GM21526 (cell line): ENCODE measurements at regions not wholly inside any gene's neighbourhood (a gene's known extent, or its start where the extent isn't known, plus 50 kb on each side); places are given as distances from the start of the nearest gene placed in this dataset.

Experiments
- ATAC-seq: cut with Tn5 transposase; IDR thresholded peaks from one replicate; pipeline ENCODE4 v1.9.1; 2021; ENCODE audit warnings: moderate library complexity; ENCODE audit not compliant: unreplicated experiment, low FRiP score

DNA sequence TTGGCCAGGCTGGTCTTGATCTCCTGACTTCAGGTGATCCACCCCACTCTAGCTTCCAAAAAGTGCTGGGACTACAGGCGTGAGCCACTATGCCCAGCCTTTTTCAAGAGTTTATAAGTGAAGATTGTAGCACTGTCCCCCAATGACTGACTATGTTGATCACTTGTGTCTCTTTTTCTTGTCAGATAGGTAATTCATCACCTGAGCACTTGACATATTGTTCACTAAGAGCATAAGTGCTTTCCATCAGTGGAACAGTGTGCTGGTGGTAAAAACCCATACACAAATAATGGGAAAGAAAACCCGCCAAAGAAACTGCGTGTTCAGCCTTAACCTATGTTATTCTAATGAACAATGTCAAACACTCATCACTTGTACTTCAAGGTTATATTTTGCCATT is 414.4 kb upstream of the CDH7 start:
- ATAC-seq, result no peak

DNA sequence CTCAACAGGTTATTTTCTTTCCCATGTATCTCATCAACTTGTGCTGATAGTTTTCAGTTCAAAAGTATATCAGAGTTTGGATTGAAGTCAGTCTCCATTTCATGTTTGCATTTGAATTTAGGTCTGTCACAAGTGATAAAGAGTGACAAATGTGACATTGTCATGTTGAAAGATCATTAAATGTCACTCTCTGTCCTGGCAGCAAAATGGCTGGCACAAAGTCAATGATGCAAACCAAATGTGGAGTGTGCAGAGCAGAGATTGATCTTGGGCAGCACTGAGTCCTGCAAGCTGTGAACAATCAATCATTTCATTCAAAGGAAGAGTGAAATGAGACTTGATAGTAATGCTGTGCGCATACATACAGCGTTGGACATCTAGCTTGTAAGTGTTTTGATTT is 421.8 kb upstream of the CDH7 start:
- no peak for ATAC-seq

GRCh38 chr18:65326805-65327204 is 424.0 kb upstream of the CDH7 start:
- ATAC-seq, result no peak

GRCh38 chr18:65322895-65323294 is 427.9 kb upstream of the CDH7 start:
- ATAC-seq, result no peak

DNA sequence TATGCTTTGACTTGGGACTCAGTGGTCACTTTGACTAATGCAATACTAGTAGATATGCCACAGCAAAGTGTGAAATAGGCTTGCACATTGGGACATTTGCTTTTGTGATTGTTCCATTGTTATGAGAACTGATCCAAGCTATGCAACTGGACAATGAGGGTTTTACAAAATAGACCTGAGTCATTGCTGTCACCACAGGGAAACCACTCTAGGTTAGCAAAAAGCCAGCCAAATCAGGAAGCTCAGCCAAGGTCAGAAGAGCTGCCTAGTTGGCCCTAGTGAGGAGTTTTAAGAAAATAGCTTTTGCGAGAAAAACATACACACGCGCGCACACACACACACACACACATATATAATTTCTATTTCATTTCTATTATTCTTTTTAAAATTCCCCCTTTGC is 452.4 kb upstream of the CDH7 start:
- ATAC-seq, result no peak

- no peak for ATAC-seq
These were observed 461.9 kb upstream of the CDH7 start for GRCh38 chr18:65288908-65289307.

DNA sequence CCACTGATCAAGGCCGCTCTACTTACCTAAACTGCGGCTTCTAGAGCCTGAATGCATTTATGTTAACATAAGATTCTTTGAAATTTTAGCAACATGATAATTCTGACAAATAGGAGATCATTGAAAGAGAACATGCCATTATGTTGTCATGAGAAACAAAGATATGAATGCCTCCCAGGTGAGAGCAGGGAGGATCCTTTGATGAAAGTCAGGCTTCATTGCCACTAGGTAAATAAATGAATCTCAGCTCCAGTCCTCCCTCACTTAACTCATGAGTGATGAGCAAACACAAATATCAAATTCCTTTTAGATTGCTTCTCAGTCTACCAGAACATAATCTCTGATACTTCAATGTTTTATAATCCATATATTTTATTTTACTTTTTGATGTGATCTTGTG is 463.2 kb upstream of the CDH7 start:
- ATAC-seq, result no peak

- no peak for ATAC-seq
These were observed 468.7 kb upstream of the CDH7 start for GRCh38 chr18:65282096-65282495.

DNA sequence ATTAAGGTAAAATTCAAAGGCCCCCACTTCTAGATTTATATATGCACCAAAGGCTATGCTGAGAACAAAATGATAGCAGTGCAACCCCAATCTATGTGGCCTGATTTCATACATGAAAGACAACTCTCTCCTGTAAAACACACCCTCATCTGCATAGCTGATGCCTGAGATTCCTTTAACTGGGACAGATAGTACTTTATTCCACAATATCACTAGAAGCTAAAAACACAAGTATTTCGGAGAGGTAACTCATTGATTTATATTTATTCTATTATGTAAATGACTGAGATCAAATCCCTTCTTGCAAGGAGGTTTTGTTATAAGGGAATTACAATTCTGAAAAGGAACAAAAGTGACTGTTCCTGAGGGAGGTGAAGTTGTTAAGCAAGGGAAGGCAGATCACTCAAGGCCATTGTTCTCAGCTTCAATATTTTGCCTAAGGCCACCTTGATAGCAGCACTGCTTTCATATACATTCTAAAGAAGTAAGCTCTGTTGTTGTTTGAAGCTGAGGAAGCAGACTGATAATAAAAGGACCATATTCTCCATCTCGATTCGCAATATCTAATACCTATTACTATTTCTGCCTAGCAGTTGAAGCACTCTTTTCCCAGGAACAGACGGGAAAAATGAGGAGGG is 471.0 kb upstream of the CDH7 start:
- no peak for ATAC-seq

GRCh38 chr18:65278939-65279667 is 471.7 kb upstream of the CDH7 start:
- ATAC-seq, result no peak

DNA sequence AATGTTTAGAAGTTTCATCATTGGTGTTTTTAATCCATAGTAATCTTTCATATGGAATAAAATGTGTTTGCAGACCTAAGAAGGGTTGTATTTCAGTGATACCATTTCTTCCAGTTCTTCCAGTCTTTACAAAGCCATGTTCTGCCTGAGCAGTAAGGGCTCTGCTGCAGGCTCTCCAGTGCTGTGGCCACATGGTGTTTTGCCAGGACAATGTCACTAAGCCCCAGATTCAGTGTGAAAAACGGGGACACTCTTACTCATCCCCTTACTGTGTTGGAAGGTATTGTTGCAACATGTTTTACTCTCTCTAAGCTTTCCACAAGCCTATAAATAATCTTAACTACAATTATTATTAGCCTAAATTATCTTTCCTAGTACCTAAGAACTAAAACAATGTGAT is 481.4 kb upstream of the CDH7 start:
- no peak for ATAC-seq

DNA sequence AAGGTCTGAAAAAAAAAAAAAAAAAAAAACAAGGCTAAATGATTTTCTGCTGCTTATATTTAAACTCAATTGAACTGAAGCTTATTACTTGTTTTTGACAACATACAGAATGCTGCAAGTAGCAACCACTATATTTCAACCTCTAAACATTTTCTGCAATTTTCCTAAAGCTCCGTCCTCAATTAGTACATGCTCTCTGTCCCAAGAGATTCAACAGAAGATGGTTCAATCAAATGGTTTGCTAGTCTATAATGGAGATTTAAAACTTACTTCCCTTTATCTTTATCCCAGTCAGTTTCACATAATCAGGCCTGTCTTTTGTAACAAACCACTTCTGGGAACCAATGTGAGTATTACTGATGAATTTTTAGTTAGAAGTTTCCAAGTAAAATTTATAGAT is 485.1 kb upstream of the CDH7 start:
- ATAC-seq, result no peak

DNA sequence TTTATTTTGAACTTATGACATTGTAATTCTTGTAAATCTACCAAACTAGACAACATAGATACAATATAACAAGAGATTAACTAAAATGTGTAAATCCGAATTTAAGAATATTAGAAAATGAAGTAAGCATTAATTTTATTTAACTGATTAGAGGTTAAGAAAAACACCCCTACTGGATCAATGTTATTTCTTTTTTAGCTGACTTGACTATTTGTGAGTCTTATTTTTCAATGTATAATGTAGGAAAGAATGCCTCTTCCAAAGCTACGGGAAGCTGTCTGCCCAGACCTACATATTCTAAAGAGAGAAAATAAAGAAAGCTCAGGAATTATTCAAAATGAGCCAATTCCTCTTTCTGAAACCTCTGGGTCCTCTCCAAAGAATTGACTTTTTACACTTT is 490.8 kb upstream of the CDH7 start:
- no peak for ATAC-seq

DNA sequence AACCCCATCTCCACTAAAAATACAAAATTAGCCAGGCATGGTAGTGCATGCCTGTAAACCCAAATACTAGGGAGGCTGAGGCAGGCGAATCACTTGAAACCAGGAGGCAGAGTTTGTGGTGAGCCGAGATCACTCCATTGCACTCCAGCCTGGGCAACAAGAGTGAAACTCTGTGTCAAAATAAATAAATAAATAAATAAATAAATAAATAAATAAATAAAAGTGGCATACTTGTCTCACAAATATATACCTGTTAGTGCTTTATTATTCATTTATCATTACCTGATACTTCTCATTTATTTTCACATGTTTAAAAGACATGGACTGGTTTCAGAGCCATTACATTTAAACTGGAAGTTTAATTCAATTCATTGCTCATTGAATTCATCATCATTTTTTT is 491.4 kb upstream of the CDH7 start:
- ATAC-seq, result no peak

DNA sequence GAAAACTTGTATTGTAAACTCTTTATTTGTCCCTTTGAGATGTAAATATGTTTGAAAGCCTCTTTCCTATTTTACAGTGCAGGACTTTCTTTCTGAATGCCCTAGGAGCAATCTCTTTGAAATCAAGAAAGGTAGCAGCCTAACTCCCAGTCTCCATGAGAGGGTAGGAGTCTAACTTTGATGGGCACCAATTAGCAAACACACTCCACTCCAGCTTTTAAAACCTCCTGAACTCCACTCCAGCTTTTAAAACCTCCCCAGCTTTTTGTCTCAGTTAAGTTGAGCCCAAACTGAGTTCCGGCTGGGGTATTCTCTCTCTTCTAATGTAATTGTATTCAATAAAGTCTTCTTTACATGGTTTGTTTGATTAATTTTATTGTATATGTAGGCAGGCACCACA is 493.7 kb upstream of the CDH7 start:
- no peak for ATAC-seq

DNA sequence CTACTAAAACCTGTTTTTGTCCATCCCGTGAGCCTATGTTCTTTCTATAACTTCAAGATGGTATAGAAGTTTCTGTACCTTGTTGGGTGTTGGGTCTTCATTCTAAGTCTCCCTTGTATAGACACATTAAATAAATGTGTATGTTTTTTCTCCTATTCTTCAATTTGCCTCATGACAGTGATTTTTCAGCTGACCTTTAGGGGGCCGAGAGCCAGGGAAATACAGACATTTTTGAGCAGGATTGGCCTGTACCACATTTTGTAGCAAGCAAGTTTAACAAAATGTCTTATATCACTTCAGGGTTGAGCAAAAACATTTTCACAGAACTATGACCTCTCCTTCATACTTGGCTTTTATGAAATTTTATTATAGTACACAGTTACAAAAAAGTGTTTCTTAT is 495.4 kb upstream of the CDH7 start:
- no peak for ATAC-seq

DNA sequence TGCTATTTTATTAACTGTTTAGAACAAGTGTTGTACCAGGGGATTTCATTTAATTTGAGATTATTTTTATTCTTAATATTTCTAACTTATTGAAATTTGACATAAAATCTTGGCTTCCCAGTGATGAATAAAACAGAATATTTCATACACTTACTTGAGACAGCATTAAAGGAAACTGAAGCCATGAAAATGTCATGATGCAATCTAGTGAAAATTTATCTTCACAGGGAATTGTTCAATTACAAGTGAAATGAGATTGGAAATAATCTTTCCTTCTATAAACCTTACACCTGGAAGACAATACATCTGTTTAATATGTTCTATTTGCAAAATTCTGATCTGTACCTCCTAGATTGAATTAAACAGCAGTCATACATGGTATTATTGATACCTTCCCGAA is 511.0 kb upstream of the CDH7 start:
- no peak for ATAC-seq

DNA sequence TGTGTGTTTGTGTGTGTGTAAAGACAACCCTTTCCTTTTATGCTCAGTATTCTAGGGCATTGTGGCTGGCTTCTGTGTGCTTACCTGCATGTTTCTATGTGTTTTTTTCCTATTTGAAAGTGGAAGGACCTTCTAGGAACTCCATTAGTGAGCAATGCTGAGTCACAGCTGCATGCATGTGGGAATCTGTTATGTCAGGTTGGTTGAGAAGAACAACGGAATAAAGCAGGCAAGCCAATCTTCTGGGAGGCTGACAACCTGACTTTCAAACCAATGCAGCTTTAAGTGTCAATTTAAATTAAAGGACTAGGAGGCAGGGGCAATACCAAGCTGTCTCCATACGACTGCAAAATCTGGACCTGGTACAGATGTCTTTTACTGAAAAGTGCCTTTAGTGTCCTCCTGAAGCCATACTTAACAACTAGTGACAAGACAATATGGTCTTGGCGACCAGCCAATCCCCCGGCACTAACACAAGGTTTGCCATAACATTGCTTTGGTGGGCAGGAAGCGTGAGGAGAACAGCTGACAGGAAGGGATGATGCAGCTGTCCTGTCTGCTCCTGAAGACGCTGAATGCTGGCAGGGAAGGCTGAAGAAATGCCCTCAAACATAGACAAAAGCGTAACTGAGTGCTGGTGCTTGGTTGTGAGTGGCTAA is 514.7 kb upstream of the CDH7 start:
- ATAC-seq, result no peak

DNA sequence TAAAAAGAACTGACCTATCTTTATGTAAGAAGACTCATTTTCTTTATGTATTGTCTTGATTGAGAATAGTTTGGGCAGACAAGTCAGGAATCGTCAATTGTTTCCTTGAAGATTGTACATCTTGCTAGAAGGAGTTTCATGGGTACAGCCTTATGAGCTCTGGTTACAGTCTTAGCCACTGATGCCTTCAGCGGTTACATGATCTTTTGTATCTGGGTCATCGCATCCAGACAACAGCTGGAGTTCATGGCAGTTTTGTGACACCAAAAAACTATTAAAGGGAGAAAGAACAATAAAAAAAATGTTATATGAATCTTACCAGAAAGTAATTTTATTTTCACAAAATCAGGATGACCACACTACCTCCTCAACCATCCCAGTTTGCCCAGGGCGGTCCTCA is 520.5 kb upstream of the CDH7 start:
- no peak for ATAC-seq

- no peak for ATAC-seq
These were observed 522.8 kb upstream of the CDH7 start for GRCh38 chr18:65227970-65228369.

DNA sequence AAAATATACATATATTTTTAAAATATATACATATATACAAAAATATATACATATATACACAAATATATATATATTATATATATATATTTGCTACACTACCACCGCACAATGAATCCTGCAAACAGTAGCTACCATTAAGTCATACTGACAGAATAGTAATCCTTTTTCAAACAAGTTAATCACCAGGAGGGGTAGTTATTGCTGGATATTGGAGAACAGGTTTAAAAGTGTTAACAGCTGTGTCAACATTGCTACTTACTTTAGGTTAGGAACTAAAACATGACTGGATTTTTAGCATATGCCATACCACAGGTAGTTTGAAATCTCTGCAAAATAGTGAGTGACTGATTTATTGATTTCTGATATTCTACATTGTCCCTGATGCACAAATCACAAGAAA is 529.1 kb upstream of the CDH7 start:
- ATAC-seq, result no peak

DNA sequence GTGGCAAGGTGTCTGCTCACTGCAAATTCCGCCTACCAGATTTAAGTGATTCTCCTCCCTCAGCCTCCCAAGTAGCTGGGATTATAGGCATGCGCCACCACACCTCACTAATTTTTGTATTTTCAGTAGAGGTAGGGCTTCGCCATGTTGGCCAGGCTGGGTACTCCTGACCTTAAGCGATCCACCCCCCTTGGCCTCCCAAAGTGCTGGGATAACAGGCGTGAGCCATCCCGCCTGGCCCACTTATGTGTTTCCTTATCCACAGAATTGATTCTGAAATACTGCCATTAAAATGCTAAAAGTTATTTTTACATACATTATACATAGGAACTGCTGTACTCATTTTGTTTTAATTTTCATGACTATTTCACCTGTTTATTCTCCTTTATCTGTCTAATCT is 529.7 kb upstream of the CDH7 start:
- ATAC-seq, result no peak
